MG63 (cell line): ENCODE measurements at regions not wholly inside any gene's neighbourhood (a gene's known extent, or its start where the extent isn't known, plus 50 kb on each side); places are given as distances from the start of the nearest gene placed in this dataset.
"Not testable (repeated sequence)": the region's sequence is repeated elsewhere in the genome, so short reads cannot be mapped to it uniquely, and the experiment has no call there.

Experiments
- DNase-seq: peaks from one replicate; pipeline ENCODE4 v3.0.0-alpha.2; 2020
- H3K27me3 ChIP-seq: fragments of 250-450 bp; sonication (Bioruptor Pico); 2 replicates; pipeline ENCODE4 v1.5.1; 2020; ENCODE audit warnings: mild to moderate bottlenecking, moderate library complexity
- H3K36me3 ChIP-seq: fragments of 250-450 bp; sonication (Bioruptor Pico); 2 replicates; pipeline ENCODE4 v1.5.1; 2020; ENCODE audit warnings: mild to moderate bottlenecking, moderate library complexity
- H3K4me3 ChIP-seq: fragments of 250-450 bp; sonication (Bioruptor Pico); 2 replicates; pipeline ENCODE4 v1.5.1; 2020; ENCODE audit warnings: mild to moderate bottlenecking, moderate library complexity
- H3K9me3 ChIP-seq: fragments of 250-450 bp; sonication (Bioruptor Pico); 2 replicates; pipeline ENCODE4 v1.5.1; 2020; ENCODE audit warnings: mild to moderate bottlenecking, moderate library complexity

DNA sequence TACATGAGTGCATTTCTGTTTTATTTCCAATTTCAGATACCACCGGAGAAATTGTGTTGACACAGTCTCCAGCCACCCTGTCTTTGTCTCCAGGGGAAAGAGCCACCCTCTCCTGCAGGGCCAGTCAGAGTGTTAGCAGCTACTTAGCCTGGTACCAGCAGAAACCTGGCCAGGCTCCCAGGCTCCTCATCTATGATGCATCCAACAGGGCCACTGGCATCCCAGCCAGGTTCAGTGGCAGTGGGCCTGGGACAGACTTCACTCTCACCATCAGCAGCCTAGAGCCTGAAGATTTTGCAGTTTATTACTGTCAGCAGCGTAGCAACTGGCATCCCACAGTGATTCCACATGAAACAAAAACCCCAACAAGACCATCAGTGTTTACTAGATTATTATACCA, 1481.6 kb downstream of the RPIA start:
- H3K27me3 ChIP-seq, DNase-seq, H3K9me3 ChIP-seq, H3K36me3 ChIP-seq, H3K4me3 ChIP-seq: not testable (repeated sequence)

DNA sequence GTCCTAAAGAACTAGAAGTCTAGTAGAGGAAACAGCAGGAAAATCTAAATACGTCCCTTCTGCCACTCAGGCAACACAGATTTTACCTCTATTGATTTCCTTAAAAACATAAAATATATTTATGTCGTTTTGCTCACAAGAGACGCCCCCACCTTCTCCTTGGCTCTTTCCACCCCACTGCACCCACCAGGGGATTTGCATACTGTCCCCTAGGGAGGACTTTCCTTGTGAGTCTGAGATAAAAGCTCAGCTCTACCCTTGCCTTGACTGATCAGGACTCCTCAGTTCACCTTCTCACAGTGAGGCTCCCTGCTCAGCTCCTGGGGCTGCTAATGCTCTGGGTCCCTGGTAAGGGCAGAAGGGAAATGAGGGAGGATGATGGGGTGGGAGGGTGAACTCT, 1488.1 kb downstream of the RPIA start:
- not testable (repeated sequence) for H3K36me3 ChIP-seq, DNase-seq, H3K9me3 ChIP-seq, H3K4me3 ChIP-seq, H3K27me3 ChIP-seq

DNA sequence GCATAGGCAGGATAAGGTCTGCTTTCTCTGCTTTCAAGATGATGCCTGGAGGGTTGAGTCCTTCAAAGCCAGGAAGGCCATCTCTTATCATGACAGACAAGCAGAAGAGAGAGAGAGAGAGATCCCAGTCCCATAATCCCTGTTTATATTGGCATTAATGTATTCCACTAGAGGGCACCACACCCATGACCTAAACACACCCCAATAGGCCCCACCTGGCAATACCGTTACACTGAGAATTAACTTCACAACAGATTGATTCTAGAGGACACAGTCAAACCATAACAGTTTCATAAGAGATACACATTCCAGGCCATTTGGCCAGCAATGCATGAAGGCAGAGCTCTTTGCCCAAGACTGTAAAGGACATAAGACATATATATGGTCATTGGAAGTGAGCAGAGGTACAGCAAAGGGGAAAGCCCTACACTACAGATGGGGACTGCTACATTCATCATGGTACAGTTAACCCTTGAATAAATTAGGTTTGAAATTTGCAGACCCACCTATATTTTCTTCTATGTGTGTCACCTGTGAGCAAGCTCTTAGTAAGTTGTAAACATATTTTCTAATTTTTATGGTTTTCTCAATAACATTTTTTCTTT, 1516.1 kb downstream of the RPIA start:
- no peak for DNase-seq
- no peaks in the 10 kb centered on the region for H3K27me3 ChIP-seq
- H3K4me3 ChIP-seq, result no peak overlapping the region
- H3K9me3 ChIP-seq, result no peaks in the 10 kb centered on the region
- no peaks in the 10 kb centered on the region for H3K36me3 ChIP-seq

DNA sequence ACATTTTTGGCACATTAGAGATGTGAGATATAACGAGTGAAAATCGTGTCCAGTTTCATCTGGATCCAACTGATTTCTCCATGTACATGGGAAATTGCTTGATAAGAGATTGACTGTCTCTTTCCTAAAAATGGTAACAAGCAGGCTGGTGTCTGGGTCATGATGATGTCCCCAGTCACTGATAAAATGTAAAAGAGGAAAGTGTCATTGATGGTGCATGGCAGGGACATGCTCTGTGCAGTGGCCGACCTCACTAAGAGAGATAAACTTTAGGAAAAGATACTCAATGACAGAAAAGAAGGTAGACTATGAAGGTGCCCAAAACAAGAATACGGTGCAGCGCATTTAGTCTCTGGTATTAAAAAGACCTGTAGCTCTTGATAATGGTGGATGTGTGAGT, 1517.5 kb downstream of the RPIA start:
- no peaks in the 10 kb centered on the region for H3K36me3 ChIP-seq
- H3K4me3 ChIP-seq, result no peak overlapping the region
- H3K27me3 ChIP-seq, result no peaks in the 10 kb centered on the region
- DNase-seq, result no peak
- H3K9me3 ChIP-seq, result no peaks in the 10 kb centered on the region

DNA sequence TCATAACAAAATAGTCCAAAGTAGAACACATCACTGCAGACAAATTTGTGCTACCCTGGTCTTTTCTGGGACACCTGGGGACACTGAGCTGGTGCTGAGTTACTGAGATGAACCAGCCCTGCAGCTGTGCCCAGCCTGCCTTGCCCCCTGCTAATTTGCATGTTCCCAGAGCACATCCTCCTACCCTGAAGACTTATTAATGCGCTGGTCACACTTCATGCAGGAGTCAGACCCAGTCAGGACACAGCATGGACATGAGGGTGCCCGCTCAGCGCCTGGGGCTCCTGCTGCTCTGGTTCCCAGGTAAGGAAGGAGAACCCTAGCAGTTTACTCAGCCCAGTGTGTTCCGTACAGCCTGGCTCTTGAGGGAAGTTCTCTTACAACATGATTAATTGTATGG, 1518.3 kb downstream of the RPIA start:
- Histone ChIP-seq H3K27me3 (no peaks in the 10 kb centered on the region), H3K4me3 (no peak overlapping the region), H3K9me3 (no peaks in the 10 kb centered on the region), H3K36me3 (no peaks in the 10 kb centered on the region)
- DNase-seq, result no peak

DNA sequence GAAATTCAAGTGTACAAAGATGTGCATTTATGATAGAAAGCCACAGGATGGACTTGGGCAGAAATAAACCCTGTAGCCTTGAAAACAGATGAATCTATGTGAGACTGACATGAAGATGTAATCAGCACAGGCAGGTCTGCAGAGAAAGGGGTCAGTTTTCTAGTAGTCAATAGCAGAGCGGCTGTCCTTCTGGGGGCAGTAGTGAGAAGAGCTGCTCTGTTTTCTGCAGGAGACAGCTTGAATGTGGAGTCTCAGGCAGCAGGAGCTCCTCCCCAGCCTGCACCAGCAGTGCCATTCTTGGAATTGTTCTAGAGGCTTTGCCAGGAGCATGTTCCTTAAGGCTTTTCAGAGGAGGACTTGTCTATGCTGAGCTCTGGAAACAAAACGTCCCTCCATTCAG, 1524.4 kb downstream of the RPIA start:
- H3K27me3 ChIP-seq, H3K36me3 ChIP-seq, H3K4me3 ChIP-seq, H3K9me3 ChIP-seq: not testable (repeated sequence)
- peak; percentile 12 for DNase-seq

DNA sequence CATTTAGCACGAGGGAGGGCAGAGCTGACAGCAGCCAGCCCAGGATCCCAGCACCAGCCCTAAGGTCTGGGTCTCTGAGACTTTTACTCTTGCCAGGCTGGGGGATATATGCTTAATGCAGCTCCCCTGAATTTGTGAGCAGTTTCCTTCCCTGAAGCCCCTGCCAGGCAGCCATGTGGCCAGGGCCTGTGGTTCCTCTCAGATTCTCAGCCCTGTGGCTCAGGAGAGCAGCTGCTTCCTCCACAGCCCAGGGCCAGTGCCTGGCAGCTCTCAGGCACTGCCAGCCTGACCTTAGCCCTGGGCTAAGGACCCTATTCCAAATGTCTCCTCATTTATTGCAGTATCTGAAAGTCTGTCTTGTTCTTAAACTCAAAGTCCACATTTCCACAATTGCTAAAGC, 1525.3 kb downstream of the RPIA start:
- H3K36me3 ChIP-seq, H3K9me3 ChIP-seq, DNase-seq, H3K4me3 ChIP-seq, H3K27me3 ChIP-seq: not testable (repeated sequence)

DNA sequence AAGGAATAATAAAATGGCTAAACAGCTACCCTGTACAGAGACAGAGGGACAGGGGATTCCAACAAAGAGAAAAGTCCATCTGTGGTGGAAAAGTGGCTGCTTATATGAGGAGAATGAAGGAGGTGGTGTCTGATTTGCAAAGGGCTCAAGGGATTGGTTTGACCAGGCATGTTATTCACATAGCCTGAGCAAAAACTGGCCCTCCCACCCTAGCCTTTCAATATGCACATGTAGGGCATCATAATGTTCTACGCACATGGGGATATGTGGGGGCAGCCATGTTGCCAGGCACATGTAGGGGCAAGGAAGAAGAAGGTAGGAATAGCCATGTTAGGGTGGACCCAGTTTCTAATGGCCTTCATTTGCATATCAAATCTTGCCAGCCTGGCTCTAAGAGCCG, 1527.1 kb downstream of the RPIA start:
- H3K27me3 ChIP-seq, H3K36me3 ChIP-seq, DNase-seq, H3K9me3 ChIP-seq, H3K4me3 ChIP-seq: not testable (repeated sequence)

DNA sequence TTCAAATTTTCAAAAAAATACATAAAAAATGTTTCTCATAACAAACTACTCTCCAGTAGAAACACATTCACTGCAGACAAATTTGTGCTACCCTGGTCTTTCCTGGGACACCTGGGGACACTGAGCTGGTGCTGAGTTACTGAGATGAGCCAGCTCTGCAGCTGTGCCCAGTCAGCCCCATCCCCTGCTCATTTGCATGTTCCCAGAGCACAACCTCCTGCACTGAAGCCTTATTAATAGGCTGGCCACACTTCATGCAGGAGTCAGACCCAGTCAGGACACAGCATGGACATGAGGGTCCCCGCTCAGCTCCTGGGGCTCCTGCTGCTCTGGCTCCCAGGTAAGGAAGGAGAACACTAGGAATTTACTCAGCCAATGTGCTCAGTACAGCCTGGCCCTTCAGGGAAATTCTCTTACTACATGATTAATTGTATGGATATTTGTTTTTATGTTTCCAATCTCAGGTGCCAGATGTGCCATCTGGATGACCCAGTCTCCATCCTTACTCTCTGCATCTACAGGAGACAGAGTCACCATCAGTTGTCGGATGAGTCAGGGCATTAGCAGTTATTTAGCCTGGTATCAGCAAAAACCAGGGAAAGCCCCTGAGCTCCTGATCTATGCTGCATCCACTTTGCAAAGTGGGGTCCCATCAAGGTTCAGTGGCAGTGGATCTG, 1529.3 kb downstream of the RPIA start:
- H3K9me3 ChIP-seq, H3K4me3 ChIP-seq, H3K27me3 ChIP-seq, DNase-seq, H3K36me3 ChIP-seq: not testable (repeated sequence)

DNA sequence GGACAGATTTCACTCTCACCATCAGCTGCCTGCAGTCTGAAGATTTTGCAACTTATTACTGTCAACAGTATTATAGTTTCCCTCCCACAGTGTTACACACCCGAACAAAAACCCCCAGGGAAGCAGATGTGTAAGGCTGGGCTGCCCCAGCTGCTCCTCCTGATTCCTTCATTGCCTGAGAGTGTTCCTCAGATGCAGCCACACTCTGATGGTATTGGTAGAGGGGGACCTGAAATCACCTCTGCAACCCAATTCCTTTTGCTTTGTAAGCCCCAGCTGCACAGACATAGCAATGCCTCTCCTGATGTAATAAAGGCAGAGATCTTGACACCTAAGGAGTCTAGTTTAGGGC, 1529.8 kb downstream of the RPIA start:
- Histone ChIP-seq H3K9me3 (no peaks in the 10 kb centered on the region), H3K36me3 (no peaks in the 10 kb centered on the region), H3K4me3 (no peak overlapping the region), H3K27me3 (no peaks in the 10 kb centered on the region)
- DNase-seq, result no peak

DNA sequence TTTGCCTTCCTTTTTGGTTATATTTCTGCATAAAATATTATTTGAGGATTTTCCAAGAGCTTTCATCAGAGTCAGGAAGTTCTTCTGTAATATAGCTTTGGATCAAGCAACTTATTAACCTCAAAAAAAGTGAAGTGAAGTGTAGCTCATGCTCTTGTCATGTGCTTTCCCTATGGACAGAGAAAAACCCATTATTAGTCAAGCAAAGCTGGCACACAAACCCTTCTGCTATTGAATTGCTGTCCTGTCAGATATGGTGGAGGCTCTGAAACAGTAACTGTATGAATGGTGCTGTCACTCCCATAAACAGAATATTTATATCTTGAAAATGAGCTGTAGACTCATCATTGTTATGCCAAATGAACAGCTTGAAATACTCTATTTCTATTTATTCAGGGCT, 1533.3 kb downstream of the RPIA start:
- H3K9me3 ChIP-seq, H3K27me3 ChIP-seq, H3K36me3 ChIP-seq, H3K4me3 ChIP-seq, DNase-seq: not testable (repeated sequence)

DNA sequence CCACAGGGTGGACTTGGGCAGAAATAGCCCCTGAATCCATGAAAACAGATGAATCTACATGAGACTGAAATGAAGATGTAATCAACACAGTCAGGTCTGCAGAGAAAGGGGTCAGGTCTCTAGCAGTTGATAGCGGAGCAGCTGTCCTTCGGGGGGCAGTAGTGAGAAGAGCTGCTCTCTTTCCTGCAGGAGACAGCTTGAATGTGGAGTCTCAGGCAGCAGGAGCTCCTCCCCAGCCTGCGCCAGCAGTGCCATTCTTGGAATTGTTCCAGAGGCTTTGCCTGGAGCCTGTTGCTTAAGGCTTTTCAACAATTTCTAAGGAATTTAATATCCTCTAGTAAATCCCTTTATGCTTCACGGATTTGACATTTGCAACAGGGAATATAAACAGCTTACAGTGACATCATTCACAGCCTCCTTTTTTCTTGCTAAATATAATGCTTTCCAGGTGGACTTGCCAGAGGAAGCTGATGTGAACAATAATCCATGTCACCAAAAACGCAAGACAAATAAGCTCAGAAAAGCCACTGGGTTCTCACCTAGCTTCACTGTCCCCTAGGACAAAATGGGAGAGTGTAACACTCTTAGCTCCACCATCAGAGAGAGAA, 1535.1 kb downstream of the RPIA start:
- H3K36me3 ChIP-seq, H3K27me3 ChIP-seq, H3K9me3 ChIP-seq, H3K4me3 ChIP-seq: not testable (repeated sequence)
- DNase-seq, result peak; percentile 75

DNA sequence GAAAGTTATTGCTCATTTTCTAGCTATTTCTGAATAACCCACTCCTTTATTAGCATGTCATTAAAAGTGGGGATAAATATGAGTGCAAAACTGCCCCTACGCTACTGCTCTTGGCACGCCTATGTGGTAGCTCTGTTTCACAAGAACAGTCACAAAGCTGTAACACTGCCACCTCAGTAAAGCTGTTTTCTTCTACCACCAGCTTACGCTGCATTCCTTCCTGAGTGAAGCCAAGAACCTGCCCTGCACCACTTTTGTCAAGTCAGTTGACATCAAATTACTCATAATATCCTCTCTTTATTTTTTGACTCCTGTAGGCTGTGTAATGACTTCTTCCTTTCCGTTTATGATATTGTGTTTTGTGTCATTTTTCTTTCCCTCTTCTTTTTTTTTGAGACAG, 1539.7 kb downstream of the RPIA start:
- H3K4me3 ChIP-seq, H3K27me3 ChIP-seq: not testable (repeated sequence)

DNA sequence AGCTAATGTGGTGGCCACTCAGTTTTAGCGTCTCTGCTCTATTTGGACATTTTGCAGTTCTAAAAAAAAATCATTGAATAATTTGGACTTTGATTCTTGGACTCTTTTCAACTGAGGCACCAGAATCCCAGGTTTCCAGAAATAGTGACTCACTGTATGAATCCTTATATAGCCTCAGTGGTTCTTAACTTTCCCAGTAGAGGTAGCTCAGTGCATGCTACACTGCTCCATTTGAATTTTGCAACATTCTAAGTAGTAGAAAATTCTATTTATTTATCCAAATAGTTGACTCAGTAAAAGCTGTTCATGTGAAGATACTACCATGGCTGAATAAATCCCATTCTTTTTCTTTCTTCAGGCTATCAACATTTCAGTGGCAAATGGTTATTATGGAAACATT, 1544.0 kb downstream of the RPIA start:
- H3K4me3 ChIP-seq, DNase-seq, H3K27me3 ChIP-seq, H3K9me3 ChIP-seq, H3K36me3 ChIP-seq: not testable (repeated sequence)

More for the DNA sequence above, 1539.7 kb downstream of the RPIA start:
- H3K36me3 ChIP-seq, DNase-seq, H3K9me3 ChIP-seq: not testable (repeated sequence)

DNA sequence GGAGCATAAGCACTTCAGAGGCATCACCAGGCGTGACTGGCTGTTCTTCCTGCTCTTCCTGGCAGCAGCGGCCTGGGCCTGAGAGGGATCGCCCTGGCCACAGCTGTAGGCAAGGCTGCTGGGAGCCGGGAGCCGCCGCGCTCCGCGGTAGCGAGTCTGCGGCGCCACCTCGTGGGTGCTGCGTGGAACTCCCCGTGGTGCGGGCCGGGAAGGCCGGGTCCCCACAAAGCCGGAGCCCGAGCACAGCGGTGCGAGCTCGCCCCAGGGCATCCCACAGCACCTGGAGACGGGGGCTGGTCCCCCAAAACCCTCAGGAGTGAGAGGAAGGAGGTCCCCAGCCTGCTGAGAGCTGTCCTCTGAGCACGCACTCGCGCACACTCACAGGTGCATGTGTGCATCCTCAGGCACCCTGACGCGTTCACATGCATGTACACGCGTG, 1546.5 kb downstream of the RPIA start:
- not testable (repeated sequence) for H3K9me3 ChIP-seq, H3K36me3 ChIP-seq, H3K4me3 ChIP-seq, H3K27me3 ChIP-seq
- DNase-seq, result peak; percentile 80

DNA sequence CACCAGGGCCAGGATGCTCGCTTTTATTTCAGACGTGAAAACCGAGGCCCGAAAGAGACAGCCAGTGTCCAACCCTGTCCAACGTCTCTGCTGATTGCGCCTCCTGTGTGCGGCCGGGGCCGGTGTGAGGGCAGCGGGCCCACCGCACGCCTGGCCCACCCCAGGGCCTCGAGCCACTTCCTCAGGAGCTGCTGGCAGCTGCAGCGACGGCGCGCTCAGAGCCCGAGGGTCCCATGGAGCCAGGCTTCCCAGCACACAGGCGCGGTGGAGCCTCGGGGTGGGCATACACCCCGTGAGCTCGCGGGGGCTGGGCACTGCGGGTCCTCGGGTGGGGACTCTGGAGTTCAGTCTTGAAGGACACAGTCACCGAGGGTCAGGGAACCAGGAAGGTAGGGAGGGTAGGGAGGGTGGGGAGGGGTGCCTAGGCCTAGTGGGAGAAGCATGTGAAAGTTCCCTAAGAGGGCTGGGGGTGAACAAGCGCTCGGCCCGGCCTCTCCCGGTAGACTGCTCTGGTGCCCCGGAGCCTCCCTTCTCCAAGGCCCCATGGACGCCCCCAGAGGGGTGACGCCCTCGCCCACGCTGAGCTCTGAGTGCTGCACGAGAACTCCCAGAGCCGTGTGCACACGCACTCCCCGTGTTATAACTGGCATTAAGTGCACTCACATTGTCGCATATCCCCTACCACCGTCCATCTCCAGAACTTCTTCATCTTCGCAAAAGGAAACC, 1547.2 kb downstream of the RPIA start:
- H3K9me3 ChIP-seq, H3K27me3 ChIP-seq, H3K36me3 ChIP-seq, H3K4me3 ChIP-seq, DNase-seq: not testable (repeated sequence)

DNA sequence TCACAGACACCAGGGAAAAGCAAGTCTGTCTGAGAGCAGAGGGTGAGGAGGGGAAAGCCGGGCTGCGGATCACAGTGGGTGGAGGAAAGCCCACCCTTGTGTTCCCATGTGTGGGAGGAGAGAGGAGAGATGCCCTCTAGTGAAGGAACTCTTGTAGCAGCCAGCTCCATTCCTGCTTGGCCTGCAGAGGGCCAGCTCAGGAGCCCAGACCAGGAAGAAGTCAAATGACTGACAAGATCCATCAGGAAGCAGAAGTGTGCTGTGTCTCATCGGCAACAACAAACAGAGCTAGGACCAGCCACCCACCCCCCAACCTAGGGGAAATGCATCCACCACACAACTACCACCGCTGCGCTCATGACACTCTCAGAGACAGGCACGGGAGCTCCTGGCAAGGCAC, 1548.3 kb downstream of the RPIA start:
- H3K27me3 ChIP-seq, H3K36me3 ChIP-seq, H3K4me3 ChIP-seq, DNase-seq, H3K9me3 ChIP-seq: not testable (repeated sequence)
